CD4-positive, alpha-beta T cell treated with Interleukin-6 for 4 hours (primary cell): ENCODE measurements at regions not wholly inside any gene's neighbourhood (a gene's known extent, or its start where the extent isn't known, plus 50 kb on each side); places are given as distances from the start of the nearest gene placed in this dataset.
"Not testable (repeated sequence)": the region's sequence is repeated elsewhere in the genome, so short reads cannot be mapped to it uniquely, and the experiment has no call there.

ENCODE experiments used
- DNase-seq: peaks from one replicate; pipeline ENCODE4 v3.0.0-alpha.2; 2020; ENCODE audit warnings: mixed read lengths

DNA sequence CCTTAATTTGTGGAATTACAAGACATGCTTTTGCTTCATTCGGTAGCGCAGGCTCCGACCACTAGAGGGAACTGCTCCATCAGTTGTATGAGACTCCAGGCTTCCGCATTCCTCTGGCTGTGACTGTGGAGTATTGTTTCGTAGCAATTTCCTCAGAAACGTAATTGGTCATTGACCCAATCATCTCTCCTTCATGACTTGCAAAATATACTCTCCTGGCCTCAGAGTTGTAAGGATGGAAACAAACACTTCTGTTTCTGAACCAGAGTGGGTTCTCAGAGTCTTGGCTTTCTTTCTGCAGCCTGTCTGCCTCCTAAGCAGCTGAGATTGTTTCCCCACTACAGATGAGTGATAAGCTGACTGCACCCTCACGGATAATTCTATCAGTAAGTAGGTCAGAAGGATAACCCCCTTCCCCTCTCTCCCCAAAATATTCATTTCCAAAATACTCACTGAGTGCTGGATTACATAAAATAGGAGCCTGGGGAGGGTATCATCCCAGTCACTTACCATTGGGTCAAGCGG lies 146.8 kb upstream of the ZC3H12C start:
- DNase-seq = peak; percentile 30

DNA sequence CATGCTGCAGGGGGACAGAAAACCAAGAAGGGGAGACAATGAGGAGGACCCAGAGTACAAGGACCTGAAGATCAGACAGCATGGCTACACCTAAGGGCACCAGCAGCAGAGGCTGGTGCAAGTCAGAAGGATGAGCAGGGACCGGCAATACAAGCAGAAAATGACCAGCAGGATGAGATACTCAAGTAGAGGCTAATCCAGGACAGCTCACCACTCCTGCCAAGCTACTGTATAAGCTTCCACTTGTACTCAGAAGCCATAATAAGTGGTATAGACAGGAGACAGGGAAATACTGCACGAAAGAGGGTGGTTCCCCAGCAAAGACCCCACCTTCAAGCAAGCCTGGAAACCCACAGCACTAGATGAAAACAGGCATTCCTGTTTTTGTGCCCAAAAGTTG lies 138.7 kb upstream of the ZC3H12C start:
- DNase-seq = no peak

GRCh38 chr11:109956124-109956793 lies 136.9 kb upstream of the ZC3H12C start:
- no peak for DNase-seq

GRCh38 chr11:109957000-109957399 lies 136.2 kb upstream of the ZC3H12C start:
- no peak for DNase-seq

- DNase-seq = no peak
Measured at GRCh38 chr11:109957601-109958000, 135.6 kb upstream of the ZC3H12C start.

- no peak for DNase-seq
Measured at GRCh38 chr11:109958131-109958820, 134.9 kb upstream of the ZC3H12C start.

DNA sequence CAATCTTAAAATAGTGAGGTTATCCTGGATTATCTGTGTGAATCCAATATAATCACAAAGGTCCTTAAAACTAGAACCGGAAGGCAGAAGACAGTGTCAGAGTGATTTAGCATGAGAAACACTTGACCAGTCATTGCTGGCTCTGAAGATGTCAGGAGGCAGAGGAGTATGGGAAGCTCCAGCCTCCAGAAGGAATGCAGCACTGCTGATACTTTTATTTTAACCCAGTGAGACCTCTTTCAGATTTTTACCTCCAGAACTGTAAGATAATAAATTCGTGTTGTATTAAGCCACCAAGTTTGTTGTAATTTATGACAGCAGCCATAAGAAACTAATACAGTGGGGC lies 134.4 kb upstream of the ZC3H12C start:
- DNase-seq = no peak

DNA sequence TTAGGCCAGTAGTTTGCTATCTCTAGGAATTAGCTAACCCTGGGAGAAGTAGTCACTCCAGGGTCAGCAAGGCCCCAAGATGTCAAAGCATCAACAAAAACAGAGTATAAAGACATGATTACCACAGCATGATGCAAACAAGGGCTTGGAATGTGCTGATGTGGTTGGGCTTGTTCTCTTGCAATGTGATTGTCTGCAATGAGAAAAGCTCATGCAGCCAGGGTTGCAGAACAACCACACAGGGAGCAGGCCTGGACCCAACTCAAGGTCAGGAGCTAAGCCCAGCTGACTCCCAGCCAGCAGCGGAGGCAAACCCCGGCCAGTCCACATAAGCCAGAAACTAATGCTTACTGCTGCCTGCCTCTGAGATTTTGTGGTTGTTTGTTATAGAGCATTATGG lies 132.4 kb upstream of the ZC3H12C start:
- DNase-seq = no peak

- DNase-seq = no peak
Measured at GRCh38 chr11:109961261-109961660, 131.9 kb upstream of the ZC3H12C start.

- DNase-seq = no peak
Measured at GRCh38 chr11:109963101-109963500, 130.1 kb upstream of the ZC3H12C start.

DNA sequence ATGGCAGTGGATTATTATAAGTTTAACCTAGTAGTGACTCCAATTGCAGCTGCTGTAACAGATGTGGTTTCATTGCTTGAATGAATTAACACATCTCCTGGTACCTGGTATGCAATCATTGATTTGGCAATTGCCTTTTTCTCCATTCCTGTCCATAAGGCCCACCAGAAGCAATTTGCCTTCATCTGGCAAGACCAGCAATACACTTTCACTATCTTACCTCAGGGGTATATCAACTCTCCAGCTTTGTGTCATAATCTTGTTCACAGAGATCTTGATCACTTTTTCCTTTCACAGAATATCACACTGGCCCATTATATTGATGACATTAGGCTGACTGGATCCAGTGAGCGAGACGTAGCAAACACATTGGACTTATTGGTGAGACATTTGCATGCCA lies 128.7 kb upstream of the ZC3H12C start:
- no peak for DNase-seq

- DNase-seq = not testable (repeated sequence)
Measured at GRCh38 chr11:109965445-109965844, 127.7 kb upstream of the ZC3H12C start.

DNA sequence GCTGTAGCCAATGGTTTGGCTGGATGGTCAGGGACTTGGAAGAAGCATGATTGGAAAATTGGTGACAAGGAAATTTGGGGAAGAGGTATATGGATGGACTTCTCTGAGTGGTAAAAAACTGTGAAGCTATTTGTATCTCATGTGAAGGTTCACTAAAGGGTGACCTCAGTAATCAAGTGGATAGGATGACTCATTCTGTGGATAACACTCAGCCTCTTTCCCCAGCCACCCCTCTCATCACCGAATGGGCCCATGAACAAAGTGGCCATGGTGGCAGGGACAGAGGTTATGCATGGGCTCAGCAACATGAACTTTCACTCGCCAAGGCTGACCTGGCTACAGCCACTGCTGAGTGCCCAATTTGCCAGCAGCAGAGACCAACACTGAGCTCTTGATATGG lies 127.3 kb upstream of the ZC3H12C start:
- not testable (repeated sequence) for DNase-seq

DNA sequence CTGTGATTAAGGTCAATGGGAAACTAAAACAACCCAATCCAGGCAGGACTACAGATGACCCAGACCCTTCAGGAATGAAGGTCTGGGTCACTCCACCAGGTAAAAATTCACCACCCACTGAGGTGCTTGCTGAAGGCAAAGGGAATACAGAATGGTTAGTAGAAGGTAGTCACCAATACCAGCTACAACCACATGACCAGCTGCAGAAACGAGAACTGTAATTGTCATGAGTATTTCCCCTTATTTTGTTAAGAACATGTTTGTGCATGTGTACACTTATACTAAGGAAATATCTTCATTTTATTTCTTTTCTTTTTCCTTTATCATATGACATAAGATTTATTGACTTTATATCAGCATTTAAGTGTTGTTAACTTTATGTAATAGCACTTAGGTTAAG lies 126.1 kb upstream of the ZC3H12C start:
- DNase-seq = not testable (repeated sequence)

GRCh38 chr11:109968299-109968698 lies 124.9 kb upstream of the ZC3H12C start:
- no peak for DNase-seq

GRCh38 chr11:109968781-109969180 lies 124.4 kb upstream of the ZC3H12C start:
- DNase-seq = no peak

DNA sequence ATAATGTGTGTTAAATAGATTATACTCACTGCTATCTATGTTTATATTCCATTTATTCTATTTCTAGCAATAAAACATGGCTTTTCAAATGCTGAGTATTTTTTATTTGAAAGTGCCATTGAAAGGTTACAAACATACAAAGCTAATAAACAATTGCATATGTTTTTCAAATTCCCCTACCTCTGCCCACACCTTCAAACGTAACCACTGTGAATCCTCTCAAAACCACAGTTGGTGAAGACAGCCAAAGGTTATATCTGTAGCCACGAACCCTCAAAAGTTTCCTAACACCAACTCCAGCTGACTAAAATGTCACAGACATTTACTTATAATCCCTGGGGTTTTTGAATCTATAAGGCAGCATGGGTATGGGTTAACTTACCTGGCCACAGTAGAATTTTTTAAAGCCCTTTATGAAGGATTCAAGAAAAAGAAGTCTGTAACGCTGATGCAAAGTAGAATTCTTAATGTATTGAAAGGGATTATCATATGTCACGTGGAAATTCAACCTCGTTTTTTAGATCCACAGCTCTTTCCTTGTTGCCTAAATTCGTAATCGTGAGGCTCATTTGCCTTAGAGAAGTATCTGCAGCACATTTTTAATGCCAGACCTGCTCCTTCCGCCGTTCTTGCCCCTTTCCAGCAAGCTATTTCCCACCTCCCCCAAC lies 122.5 kb upstream of the ZC3H12C start:
- DNase-seq = no peak

- no peak for DNase-seq
Measured at GRCh38 chr11:109971184-109971523, 122.0 kb upstream of the ZC3H12C start.

- DNase-seq = no peak
Measured at GRCh38 chr11:109972181-109972715, 120.9 kb upstream of the ZC3H12C start.

DNA sequence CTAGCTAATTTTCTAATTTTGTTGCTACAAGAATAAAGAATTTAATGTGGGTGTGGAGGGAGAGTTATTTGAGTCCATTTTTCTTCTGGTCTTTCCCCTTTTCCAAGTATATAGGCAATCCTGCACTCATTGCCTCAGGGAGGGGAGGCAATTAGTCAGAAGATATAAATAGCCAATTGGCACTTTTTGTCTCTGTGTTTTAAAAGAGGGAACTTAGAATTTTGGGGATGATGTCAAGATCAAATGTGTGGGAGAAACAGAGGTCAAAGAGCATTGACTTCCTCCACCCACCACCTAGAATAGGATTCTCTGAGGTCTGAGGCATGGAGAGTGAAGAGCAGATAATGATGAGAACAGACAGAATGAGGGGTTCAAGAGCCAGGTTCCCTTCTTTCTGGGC lies 120.3 kb upstream of the ZC3H12C start:
- DNase-seq = no peak

GRCh38 chr11:109973486-109973885 lies 119.7 kb upstream of the ZC3H12C start:
- DNase-seq = no peak

DNA sequence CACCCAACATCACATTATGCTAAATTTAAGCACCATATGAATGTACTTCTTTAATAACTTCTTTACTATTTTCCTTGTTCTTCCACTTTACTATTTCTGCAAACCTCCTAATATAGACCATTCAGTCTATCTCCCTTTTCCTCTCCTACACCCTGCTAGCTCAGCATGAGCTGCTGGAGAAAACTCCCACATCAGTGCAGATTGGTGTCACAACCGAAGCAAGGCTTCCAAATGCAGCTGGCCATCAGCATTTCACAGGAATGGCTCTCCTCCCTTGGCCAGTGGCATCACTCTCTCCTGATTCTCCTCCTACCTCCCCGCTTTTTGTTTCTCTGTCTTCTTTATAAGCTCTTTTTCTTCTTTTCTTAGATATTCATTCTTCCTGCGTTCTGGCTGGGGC lies 118.7 kb upstream of the ZC3H12C start:
- DNase-seq = no peak

GRCh38 chr11:109978895-109979294 lies 114.3 kb upstream of the ZC3H12C start:
- DNase-seq = no peak
